HT-29 (cell line): ENCODE measurements at regions not wholly inside any gene's neighbourhood (a gene's known extent, or its start where the extent isn't known, plus 50 kb on each side); places are given as distances from the start of the nearest gene placed in this dataset.
A peak's percentile ranks its signal among the peaks of the same experiment; 100 is the strongest.
"Not testable (repeated sequence)": the region's sequence is repeated elsewhere in the genome, so short reads cannot be mapped to it uniquely, and the experiment has no call there.

Experiments used
- DNase-seq: peaks from one replicate; pipeline ENCODE4 v3.0.0-alpha.2; 2015; ENCODE audit warnings: low spot score

DNA sequence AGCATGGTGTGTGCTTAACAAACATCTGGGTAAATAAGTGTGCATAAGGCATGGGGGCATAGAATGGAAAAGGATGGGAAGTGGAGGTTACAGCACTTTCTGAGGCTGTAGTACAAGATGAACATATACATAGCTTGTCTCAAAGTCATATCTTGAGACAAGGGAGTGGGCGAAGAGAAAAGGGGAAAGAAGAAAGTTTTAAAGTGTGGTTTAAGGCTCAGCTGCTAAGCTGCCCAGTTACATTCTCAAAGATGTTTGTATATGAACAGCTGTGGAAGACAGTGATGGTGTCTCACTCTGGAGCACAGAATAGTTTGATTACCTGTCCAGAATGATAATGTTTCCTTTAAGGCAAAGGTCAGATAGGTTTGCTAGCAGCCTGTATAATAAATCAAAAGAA, 61.9 kb upstream of the LANCL2 start:
- DNase-seq, result no peak

- no peak for DNase-seq
These were observed 60.9 kb upstream of the LANCL2 start for GRCh38 chr7:55304018-55304762.

- DNase-seq, result no peak
These were observed 60.0 kb upstream of the LANCL2 start for GRCh38 chr7:55305135-55305534.

DNA sequence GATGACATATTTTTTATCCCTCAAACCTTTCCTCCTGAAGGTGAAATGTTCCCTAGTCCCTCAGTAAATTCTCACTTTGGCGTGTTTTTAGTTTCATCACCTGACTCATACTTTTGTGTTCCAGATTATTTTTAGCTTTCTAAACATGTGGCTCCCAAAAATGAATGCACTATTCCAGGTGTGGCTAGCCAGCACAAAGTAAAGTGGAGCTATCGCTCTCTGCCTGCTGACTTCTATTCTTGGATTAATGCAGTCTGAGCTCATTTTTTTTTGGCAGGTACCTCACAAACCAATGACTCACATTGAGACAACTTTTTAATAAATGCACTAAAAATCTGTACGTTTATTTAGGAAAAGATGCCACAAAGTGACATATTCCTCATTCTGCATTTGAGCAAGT, 58.8 kb upstream of the LANCL2 start:
- no peak for DNase-seq

GRCh38 chr7:55307123-55307916, 57.8 kb upstream of the LANCL2 start:
- DNase-seq, result peak; percentile 25

DNA sequence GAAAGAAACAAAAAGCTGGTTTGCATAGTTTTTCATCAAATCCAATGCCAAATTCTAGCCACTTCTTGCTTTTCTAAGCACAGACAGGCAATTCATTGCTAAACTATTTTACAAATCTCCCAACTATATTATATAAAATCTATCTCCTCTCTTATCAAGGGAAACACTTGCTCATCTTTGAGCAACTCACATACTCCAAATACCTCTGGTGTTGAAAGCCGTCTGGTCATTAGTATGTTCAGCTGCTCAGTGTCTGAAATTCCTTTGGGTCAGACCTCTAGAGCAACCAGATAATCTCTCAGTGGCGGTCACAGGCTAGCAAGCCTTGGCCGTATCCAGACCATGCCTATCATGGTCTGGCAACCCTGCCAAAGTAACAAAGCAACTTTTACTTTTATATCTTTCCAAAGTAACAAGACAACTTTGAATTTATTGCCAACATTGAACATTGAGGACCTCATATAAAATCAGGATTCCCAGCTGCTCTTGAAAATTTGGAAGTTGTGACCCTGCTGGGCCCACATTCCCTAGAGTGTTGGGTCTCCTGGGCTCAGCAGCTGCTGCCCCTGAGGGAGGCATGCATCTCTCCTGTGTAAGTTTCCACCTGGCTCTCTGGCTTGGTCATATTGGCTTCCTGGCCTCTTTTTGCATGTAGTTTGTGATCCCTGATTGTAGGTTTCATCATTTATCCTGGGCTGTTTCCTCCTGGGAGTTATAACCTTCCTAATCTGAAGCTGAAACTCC, 56.8 kb upstream of the LANCL2 start:
- DNase-seq, result no peak

DNA sequence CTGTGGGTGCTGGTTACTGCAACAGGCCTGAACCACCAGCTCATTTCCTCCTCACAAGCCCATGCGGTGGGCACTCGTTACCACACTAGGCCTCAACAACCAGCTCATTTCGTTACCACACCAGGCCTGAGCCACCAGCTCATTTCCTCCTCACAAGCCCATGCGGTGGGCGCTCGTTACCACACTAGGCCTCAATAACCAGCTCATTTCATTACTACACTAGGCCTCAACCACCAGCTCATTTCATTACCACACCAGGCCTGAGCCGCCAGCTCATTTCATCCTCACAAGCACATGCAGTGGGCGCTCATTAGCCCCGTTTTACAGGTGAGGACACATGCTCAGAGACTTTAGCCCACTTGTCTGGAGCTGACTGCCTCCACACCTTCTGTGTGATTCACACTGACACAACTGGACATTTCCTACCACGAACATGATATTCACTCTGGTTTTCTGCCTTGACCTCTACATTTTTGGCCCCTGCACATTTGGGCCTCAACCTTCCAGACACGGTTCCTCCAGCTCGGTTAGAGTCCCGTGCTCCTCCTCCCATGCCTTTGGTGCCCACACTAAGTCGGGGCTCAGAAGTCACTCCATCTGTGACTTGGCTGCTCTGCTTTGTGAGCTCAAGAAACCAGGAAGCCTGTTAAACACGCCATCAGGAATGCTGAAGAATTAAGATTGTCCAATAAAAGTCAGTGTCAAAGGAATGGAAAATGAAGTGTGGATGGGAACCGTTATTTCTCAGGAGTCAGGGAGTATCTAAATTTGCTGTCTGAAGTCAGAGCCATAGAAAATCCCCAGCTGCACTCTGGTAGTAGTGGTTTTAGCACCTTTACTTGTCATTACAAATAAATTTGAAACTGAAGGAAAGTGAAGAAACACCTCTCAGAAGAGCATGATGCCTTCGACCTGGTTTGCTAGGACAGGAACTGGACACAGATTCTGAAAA, 55.8 kb upstream of the LANCL2 start:
- no peak for DNase-seq

- no peak for DNase-seq
These were observed 54.7 kb upstream of the LANCL2 start for GRCh38 chr7:55310287-55311025.

- not testable (repeated sequence) for DNase-seq
These were observed 53.2 kb upstream of the LANCL2 start for GRCh38 chr7:55311892-55312291.

GRCh38 chr7:55313671-55314070, 51.5 kb upstream of the LANCL2 start:
- DNase-seq, result not testable (repeated sequence)

- no peak for DNase-seq
These were observed 50.2 kb upstream of the LANCL2 start for GRCh38 chr7:55314967-55315366.
